ENCODE measurements at regions not wholly inside any gene's neighbourhood (a gene's known extent, or its start where the extent isn't known, plus 50 kb on each side); places are given as distances from the start of the nearest gene placed in this dataset.
A peak's percentile ranks its signal among the peaks of the same experiment; 100 is the strongest.

DNA sequence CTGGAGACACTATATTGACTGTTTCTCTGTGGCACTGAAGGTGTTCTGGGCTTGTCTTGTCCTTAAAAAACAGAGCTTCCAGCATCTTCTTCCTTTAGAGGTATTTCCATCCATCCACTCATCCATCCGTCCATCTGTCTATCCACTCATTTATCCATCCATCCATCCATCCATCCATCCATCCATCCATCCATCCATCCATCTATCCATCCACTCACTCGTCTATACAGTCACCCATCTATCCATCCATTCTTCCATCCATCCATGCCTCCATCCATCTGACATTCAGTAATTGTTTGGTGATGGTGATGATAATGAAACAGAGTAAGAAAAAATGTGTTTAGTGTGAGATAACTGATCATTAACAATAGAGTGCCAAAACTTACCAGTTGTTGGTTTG, 334.8 kb downstream of the NSG2 start:
- DNase-seq: no peak

DNA sequence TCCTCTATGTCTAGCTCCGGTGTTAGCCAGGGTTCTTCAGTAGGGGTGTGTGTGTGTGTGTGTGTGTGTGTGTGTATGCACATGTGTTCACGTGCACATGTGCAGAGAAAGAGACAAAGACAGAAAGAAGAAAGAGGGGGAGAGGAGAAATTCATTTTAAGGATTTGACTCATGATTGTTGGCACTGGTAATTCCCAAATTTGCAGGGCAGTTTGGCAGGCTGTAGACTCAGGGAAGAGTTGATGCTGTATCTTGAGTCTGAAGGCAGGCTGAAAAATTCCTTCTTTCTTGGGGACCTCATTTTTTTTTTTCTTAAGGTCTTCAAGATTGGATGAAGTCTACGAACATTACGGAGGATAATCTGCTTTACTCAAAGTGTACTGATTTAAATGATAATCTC, 335.7 kb downstream of the NSG2 start:
- DNase-seq: no peak

DNA sequence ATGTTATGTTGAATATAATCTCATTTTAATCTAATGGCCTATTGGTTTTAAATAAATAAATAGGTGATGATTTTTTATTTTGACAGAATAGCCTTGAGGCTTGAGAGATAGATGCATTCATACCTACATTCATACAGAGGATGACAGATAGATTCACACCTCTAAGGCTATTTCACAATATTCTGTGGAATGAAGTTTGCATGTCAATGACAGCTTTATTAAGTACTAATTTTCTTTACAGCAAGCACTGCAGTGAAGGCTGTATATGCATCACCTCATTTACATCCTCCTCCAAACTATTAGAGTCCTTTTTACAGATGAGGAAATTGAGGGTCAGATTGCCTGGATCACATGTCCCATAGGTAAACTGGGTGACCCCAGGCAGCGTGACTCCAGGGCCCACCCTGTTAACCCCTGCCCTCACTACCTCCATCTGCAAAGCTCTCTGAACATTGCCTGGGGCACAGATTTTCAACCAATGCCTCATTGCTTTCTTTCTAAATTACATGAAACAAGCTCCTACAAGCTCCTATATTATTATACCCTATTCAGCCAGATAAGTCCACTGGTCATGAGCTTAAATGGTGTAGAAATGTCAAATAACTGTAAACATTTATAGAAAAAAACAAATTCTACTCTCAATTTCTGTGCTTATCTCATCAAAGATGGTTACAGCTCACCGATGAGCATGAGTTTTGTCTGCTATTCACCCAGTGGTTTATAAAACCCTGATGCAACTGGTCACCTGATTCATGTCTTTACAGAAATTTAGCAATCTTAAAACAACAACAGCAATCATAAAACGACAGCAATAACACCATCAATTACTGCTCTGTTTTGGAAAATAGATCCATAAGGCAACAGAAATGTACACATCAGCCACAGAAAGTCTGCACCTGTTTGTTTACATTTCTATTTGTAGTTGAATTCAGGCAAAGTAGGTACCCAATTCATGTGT, 338.0 kb downstream of the NSG2 start:
- no peak for DNase-seq

- DNase-seq: peak; percentile 80
Measured at GRCh38 chr5:174384509-174384947, 339.0 kb downstream of the NSG2 start.

DNA sequence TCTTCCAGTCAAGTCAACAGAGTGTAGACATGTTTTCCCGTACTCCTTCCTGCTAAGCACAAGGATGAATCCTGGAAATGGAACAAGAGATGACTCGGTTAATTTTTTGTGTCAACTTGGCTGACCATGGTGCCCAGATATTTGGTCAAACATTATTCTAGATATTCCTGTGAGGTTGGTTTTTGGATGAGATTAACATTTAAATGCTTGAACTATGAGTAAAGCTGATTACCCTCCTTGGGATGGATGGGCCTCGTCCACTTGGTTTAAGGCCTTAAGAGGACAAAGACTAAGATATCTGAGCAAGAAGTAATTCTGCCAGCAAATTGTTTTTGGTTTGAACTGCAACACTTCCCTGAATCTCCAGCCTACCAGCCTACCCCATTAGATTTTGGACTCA, 338.1 kb upstream of the MSX2 start:
- DNase-seq: no peak

DNA sequence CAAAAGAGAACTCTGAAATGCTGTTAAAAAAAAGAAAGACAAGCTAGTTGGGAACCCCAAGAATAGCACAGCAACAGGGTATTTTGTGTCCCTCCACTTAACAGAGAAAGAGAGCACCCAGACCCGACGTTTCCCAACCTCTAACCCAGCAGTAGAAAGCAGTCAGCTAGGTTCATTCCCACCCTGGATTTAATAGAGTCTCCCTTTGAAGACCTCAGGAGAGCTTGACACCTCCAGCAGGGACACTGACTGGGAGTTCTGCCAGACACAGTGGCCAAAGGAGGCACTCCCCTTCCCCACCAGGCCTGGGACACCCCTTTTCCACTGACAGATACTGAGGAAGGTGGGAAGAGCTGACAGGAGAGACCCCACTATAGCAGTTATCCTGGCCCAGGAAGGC, 337.5 kb upstream of the MSX2 start:
- no peak for DNase-seq

GRCh38 chr5:174387448-174387847, 336.9 kb upstream of the MSX2 start:
- no peak for DNase-seq

GRCh38 chr5:174392892-174393291, 331.5 kb upstream of the MSX2 start:
- DNase-seq: no peak

- DNase-seq: no peak
Measured at GRCh38 chr5:174396541-174396940, 327.8 kb upstream of the MSX2 start.

DNA sequence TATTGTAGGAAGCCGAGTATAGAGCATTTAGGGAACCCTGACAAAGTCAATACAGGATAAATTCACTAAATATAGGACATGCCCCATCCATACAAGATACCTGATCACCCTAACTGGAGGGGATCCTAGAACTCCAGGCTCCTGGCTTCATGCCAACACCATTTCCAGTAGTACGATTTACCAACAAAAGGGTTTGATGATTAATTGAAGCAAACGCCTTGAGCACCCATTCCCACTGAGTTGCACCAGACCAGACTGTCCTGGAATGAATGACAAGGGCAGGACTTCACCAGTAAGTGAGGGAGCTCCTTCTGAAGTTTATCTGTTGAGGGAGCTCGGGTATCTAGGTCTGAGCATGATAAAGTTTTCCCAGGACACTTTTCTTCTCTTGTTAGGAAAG, 327.2 kb upstream of the MSX2 start:
- no peak for DNase-seq

DNA sequence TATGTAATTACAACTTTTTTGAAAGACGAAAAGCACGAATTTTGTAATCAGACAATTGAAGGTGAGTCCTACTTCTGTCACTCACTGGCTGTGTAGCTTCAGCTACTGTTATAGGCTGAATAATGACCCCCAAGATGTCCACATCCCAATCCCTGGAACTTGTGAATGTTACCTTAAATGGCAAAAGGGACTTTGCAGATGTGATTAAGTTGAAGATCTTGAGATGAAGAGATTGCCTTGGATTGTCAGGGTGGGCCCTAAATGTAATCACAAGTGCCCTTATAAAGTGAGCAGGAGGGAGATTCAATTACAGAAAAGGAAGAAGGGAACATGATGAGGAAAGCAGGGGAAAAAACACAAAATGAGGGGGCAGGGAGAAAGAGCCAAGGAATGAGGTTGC, 326.2 kb upstream of the MSX2 start:
- no peak for DNase-seq

GRCh38 chr5:174399411-174399810, 325.0 kb upstream of the MSX2 start:
- DNase-seq: no peak

DNA sequence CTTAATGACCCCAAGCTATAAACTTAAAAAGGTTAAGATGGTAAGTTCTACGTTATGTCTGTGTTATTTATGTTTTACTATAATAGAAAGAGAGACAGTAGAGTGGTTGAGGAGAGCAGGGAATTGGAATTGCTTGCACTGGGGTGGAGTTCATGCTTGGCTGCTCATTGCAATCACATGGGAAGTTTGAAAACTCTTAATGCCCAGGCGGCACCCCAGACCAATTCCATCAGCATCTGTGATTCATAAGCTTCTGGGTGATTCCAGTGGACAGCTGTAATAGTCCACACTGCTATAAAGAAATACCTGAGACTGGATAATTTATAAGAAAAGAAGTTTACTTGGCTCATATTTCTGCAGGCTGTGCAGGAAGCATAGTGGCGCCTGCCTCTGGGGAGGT, 323.9 kb upstream of the MSX2 start:
- DNase-seq: peak; percentile 19

- DNase-seq: no peak
Measured at GRCh38 chr5:174401793-174402192, 322.6 kb upstream of the MSX2 start.

DNA sequence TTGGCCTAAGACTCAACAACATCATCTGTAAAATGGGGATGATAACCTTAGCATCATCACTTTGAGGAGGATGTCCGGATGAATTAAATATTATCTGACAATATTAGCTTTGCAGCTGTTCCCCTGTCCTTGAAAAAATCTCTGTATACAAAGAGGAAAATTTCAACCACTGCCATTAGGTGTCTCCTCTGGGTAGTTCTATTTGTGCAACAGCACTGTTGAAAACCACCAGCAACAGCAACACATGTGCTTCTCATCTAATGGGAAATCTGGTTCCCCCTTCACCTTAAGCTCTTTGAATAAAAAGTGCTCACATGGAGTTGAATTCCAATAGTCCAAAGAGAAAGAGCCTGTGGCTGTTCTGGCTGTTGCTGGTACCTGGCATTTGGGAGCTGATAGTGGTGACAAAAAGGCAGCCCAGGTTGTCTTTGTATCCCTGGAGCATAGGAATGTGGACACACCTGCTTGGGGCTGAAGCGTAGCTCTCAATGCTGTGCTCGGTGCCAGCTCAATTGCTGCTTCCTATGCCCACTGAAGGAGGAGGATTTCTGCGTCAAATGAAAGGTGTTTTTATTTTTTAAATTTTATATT, 322.1 kb upstream of the MSX2 start:
- no peak for DNase-seq

DNA sequence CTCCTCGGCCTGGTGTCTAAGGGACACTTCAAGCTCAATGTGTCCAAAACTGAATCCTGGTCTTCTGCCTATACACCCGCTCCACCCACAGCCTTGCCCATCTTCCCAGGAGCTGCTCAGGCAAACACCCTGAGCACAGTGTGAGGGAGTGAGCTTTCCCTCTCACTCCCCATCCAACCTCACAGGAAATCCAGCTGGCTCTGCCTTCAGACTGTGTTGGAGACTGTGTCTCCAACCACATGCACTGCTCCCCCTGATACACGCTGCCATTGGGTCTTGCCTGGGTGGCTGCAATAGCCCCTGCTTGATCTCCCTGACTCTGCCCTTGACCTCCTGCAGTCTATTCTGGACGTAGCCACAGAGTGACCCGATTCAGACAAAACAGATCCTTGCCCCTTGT, 319.5 kb upstream of the MSX2 start:
- no peak for DNase-seq

DNA sequence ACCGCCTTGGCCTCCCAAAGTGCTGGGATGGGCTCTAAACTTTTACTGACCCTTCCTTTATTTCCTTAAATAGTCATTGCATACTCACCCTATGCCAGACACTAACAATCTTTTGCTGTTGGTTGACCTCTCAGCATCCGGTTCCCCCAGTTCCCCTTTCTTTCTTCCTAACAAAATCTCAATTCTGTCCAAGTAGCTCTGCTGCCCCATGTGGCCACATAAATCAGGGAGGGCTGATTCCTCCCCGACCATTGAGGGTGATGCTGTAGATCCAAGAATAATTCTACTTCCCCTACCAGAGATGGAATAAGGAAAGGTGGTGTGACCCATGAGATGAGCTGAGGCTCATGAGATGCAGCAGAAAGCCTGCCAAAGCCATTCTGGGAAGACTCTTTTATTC, 315.3 kb upstream of the MSX2 start:
- DNase-seq: no peak

DNA sequence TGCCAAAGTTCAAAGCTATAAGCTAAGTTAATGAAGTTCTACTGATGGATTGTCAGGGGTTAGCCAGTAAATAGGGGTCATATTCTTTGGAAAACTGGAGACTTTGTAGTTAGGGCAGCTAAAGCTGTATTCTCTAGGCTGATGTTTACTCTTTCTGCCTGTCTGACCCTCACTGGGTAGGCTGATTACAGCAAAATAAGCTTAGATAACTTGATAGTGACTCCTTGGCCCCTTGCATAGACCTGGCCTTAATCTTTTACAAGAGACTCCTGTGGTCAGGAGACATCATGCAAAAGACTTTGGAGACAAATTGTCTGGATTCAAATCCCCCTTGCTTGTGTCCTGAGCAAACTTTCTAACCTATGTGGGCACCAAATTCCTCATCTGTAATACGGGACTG, 314.4 kb upstream of the MSX2 start:
- DNase-seq: no peak

DNA sequence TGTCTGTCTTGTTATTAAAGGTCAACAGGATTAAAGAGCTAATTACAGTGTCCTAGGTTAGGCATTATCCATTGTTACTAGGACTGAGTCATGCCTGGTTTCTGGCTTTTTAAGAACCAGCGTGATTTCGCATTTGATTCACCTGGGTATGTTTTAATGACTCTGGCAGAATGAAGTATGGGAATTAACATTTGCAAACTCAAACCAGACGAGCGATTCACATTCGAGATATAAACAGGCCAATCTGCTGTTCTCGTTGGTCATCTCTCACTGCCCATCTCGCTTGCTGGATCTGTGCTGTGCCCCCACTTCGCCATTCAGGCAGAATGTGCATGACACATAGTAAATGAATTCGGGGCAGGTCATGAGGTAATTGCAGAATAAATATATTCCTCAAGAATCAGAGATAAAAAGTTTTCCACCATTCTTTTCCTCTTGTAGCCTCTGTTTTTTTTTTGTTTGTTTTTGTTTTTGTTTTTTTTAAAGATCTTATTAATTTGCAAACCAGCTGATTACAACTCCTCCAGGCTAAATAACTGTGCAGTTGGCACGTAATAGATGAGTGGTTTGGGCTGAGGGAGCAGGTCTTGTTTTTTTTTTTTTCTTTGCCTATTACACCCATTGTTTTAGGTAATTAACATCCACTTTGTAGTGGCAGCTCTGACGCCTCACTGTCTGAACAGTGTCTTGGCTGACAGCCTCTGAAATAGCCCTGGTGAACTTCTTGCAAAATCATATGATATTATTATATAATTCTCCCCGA, 313.5 kb upstream of the MSX2 start:
- no peak for DNase-seq

GRCh38 chr5:174411479-174411819, 312.9 kb upstream of the MSX2 start:
- no peak for DNase-seq

GRCh38 chr5:174412374-174412773, 312.0 kb upstream of the MSX2 start:
- no peak for DNase-seq

DNA sequence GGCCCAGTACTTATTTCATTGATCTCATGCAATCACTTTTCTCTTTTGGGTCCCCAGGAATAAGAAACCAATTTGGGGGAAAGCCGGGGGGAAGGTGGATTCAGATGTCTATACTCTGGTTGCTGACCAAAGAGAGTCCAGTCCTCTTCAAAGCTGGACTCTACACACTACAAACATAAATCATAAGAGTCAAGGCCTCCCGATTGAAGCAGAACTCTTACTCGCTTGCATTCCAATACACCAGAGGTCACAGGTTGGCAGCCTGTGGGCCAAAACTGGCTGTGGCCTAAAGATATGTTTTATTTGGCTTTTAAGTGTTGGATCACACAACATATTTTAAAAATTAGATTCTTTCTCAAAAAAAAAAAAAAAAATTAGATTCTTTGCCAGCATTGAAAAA, 311.4 kb upstream of the MSX2 start:
- DNase-seq: no peak

- DNase-seq: no peak
Measured at GRCh38 chr5:174413567-174414314, 310.6 kb upstream of the MSX2 start.
